ENCODE measurements at regions not wholly inside any gene's neighbourhood (a gene's known extent, or its start where the extent isn't known, plus 50 kb on each side); places are given as distances from the start of the nearest gene placed in this dataset.
"Not testable (repeated sequence)": the region's sequence is repeated elsewhere in the genome, so short reads cannot be mapped to it uniquely, and the experiment has no call there.

- no peak for DNase-seq
Measured at GRCh38 chr6:85069577-85069976, 305.2 kb upstream of the TBX18 start.

GRCh38 chr6:85068221-85068620, 303.8 kb upstream of the TBX18 start:
- DNase-seq: no peak

- DNase-seq: no peak
Measured at GRCh38 chr6:85066266-85066665, 301.9 kb upstream of the TBX18 start.

- no peak for DNase-seq
Measured at GRCh38 chr6:85065831-85066230, 301.4 kb upstream of the TBX18 start.

- DNase-seq: no peak
Measured at GRCh38 chr6:85063611-85064010, 299.2 kb upstream of the TBX18 start.

GRCh38 chr6:85062884-85063283, 298.5 kb upstream of the TBX18 start:
- no peak for DNase-seq

GRCh38 chr6:85058806-85059205, 294.4 kb upstream of the TBX18 start:
- no peak for DNase-seq

GRCh38 chr6:85050149-85050548, 285.8 kb upstream of the TBX18 start:
- no peak for DNase-seq

GRCh38 chr6:85049282-85049681, 284.9 kb upstream of the TBX18 start:
- no peak for DNase-seq

- DNase-seq: no peak
Measured at GRCh38 chr6:85047818-85048217, 283.4 kb upstream of the TBX18 start.

- DNase-seq: not testable (repeated sequence)
Measured at GRCh38 chr6:85045767-85046166, 281.4 kb upstream of the TBX18 start.

- no peak for DNase-seq
Measured at GRCh38 chr6:85044361-85044760, 280.0 kb upstream of the TBX18 start.

- no peak for DNase-seq
Measured at GRCh38 chr6:85041376-85041775, 277.0 kb upstream of the TBX18 start.

- DNase-seq: no peak
Measured at GRCh38 chr6:85037221-85037620, 272.8 kb upstream of the TBX18 start.

GRCh38 chr6:85035766-85036165, 271.4 kb upstream of the TBX18 start:
- no peak for DNase-seq

GRCh38 chr6:85033547-85033946, 269.1 kb upstream of the TBX18 start:
- no peak for DNase-seq

GRCh38 chr6:85026021-85026420, 261.6 kb upstream of the TBX18 start:
- DNase-seq: no peak

- DNase-seq: no peak
Measured at GRCh38 chr6:85023721-85024120, 259.3 kb upstream of the TBX18 start.

- no peak for DNase-seq
Measured at GRCh38 chr6:85017352-85017751, 253.0 kb upstream of the TBX18 start.

GRCh38 chr6:85016726-85017125, 252.3 kb upstream of the TBX18 start:
- no peak for DNase-seq

GRCh38 chr6:85015396-85015990, 251.1 kb upstream of the TBX18 start:
- no peak for DNase-seq

GRCh38 chr6:85010865-85011264, 246.5 kb upstream of the TBX18 start:
- no peak for DNase-seq

- no peak for DNase-seq
Measured at GRCh38 chr6:85008296-85009009, 244.1 kb upstream of the TBX18 start.

GRCh38 chr6:85006362-85006761, 242.0 kb upstream of the TBX18 start:
- DNase-seq: no peak

GRCh38 chr6:85005494-85005893, 241.1 kb upstream of the TBX18 start:
- no peak for DNase-seq

Data from NCI-H2081 treated with DMSO at 0.1 percent for 48 hours (cell line).